Endothelial cell of umbilical vein (primary cell): ENCODE measurements at regions not wholly inside any gene's neighbourhood (a gene's known extent, or its start where the extent isn't known, plus 50 kb on each side); places are given as distances from the start of the nearest gene placed in this dataset.

Source experiments
- BruUV-seq: library from RNA; stranded (reverse); fragments of 400-500 nt; replicated peaks from 2 replicates; lab custom pipeline; 2021; lab: Mats Ljungman, UMichigan
- CTCF ChIA-PET: fragments of 300-600, 350-600 bp; sonication (Branson Sonifier 250); formaldehyde crosslinking; loops from one replicate; lab custom pipeline; 2021; ENCODE audit warnings: antibody characterized with exemption, inconsistent platforms; lab: Charles Lee
- POLR2A ChIA-PET: fragments of 300-600, 350-600 bp; sonication (Branson Sonifier 250); formaldehyde crosslinking; loops from one replicate; lab custom pipeline; 2021; ENCODE audit warnings: antibody characterized with exemption, inconsistent platforms; lab: Charles Lee
- DNase-seq: peaks from one replicate; pipeline ENCODE4 v3.0.0-alpha.2; 2011; ENCODE audit warnings: low read depth, low spot score
- FAIRE-seq: peaks from 2 replicates; lab custom pipeline; 2011; peaks lifted over from hg19 to GRCh38; lab: Jason Lieb, UNC
- H2AFZ ChIP-seq: 2 replicates; pipeline ENCODE4 v1.6.0; 2012; ENCODE audit warnings: low read depth, low read length, control low read depth, inconsistent platforms
- H3K27ac ChIP-seq: 2 replicates; pipeline ENCODE4 v1.5.1; 2011; ENCODE audit warnings: low read depth, mild to moderate bottlenecking, control low read depth, low read length, moderate library complexity; ENCODE audit not compliant: insufficient read depth
- H3K27me3 ChIP-seq, 2 experiments: 2 replicates each; pipeline versions ENCODE4 v1.6.0 to v1.6.1; 2011; ENCODE audit warnings: low read length in 2 of 2, mixed read lengths in 1 of 2; ENCODE audit not compliant: control insufficient read depth in 2 of 2, insufficient read depth in 2 of 2
- H3K36me3 ChIP-seq, 2 experiments: 2 replicates in 1 of 2; 3 replicates in 1 of 2; pipeline ENCODE4 v1.5.1; 2011; ENCODE audit warnings: low read length in 2 of 2, mild to moderate bottlenecking in 1 of 2, moderate library complexity in 1 of 2; ENCODE audit not compliant: control insufficient read depth in 2 of 2, insufficient read depth in 2 of 2; ENCODE audit errors: extremely low read depth in 1 of 2
- H3K4me1 ChIP-seq: 3 replicates; pipeline ENCODE4 v1.5.1; 2011; ENCODE audit warnings: mild to moderate bottlenecking, low read length; ENCODE audit not compliant: control insufficient read depth, insufficient read depth; ENCODE audit errors: extremely low read depth
- H3K4me2 ChIP-seq: 2 replicates; pipeline ENCODE4 v1.6.1; 2011; ENCODE audit warnings: low read length, control low read depth, mixed read lengths; ENCODE audit not compliant: insufficient read depth
- H3K4me3 ChIP-seq, 3 experiments: fragments of 200-600 bp in 1 of 3; sonication (generic), shearing (Covaris generic) in 1 of 3; replicated peaks in 1 of 3; 2 replicates each; pipeline ENCODE4 v1.5.1; 2011 to 2016; ENCODE audit warnings: control low read depth in 3 of 3, low read length in 3 of 3, mild to moderate bottlenecking in 2 of 3, inconsistent platforms in 1 of 3, low read depth in 1 of 3, moderate library complexity in 1 of 3; ENCODE audit not compliant: insufficient read depth in 1 of 3
- H3K79me2 ChIP-seq: 2 replicates; pipeline ENCODE4 v1.6.0; 2012; ENCODE audit warnings: low read length, inconsistent platforms; ENCODE audit not compliant: control insufficient read depth, insufficient read depth
- H3K9ac ChIP-seq: replicated peaks from 2 replicates; pipeline ENCODE3; 2011; ENCODE audit warnings: low read length, control low read depth; ENCODE audit not compliant: insufficient read depth; ENCODE audit errors: extremely low read depth
- H3K9me1 ChIP-seq: replicated peaks from 3 replicates; pipeline ENCODE4 v1.6.0; 2011; ENCODE audit warnings: mild to moderate bottlenecking, low read length; ENCODE audit not compliant: control insufficient read depth, insufficient read depth; ENCODE audit errors: extremely low read depth
- H3K9me3 ChIP-seq: replicated peaks from 2 replicates; pipeline ENCODE4 v1.5.1; 2012; ENCODE audit warnings: low read length, inconsistent platforms; ENCODE audit not compliant: control insufficient read depth, insufficient read depth
- H4K20me1 ChIP-seq: replicated peaks from 2 replicates; pipeline ENCODE3; 2011; ENCODE audit warnings: mild to moderate bottlenecking, low read length; ENCODE audit not compliant: control insufficient read depth, insufficient read depth; ENCODE audit errors: extremely low read depth
- CTCF ChIP-seq, 2 donors: IDR thresholded peaks; 1 replicate in 1 of 2; 2 replicates in 1 of 2; pipeline ENCODE4 v1.5.1; 2011; ENCODE audit warnings: low read length in 2 of 2, mild to moderate bottlenecking in 2 of 2, moderate library complexity in 2 of 2, control low read depth in 1 of 2, inconsistent platforms in 1 of 2, low read depth in 1 of 2; ENCODE audit not compliant: insufficient read depth in 1 of 2; ENCODE audit errors: extremely low read depth in 1 of 2
- EZH2 ChIP-seq: IDR thresholded peaks from 2 replicates; pipeline ENCODE4 v1.6.1; 2012; ENCODE audit warnings: borderline replicate concordance, low read depth, mild to moderate bottlenecking, moderate library complexity, low read length, inconsistent platforms; ENCODE audit not compliant: severe bottlenecking
- FOS ChIP-seq: IDR thresholded peaks from 2 replicates; pipeline ENCODE4 v1.6.1; 2011; ENCODE audit warnings: mild to moderate bottlenecking, low read length, moderate library complexity, borderline replicate concordance; ENCODE audit not compliant: insufficient read depth
- GATA2 ChIP-seq: IDR thresholded peaks from 2 replicates; pipeline ENCODE4 v1.7.0; 2011; ENCODE audit warnings: low read depth, mild to moderate bottlenecking, moderate library complexity, mixed read lengths, low read length; ENCODE audit not compliant: insufficient read length, insufficient read depth
- JUN ChIP-seq: IDR thresholded peaks from 2 replicates; pipeline ENCODE4 v1.6.1; 2011; ENCODE audit warnings: borderline replicate concordance, low read depth; ENCODE audit not compliant: insufficient read length, insufficient read depth
- MAX ChIP-seq: IDR thresholded peaks from 2 replicates; pipeline ENCODE4 v1.6.1; 2011; ENCODE audit not compliant: insufficient read depth, insufficient read length
- MYC ChIP-seq: IDR thresholded peaks from one replicate; pipeline ENCODE4 v1.6.1; 2011; ENCODE audit warnings: mild to moderate bottlenecking, low read depth, low read length
- POLR2A ChIP-seq: IDR thresholded peaks from 2 replicates; pipeline ENCODE4 v1.6.1; 2012; ENCODE audit warnings: low read depth, mild to moderate bottlenecking, control low read depth, low read length
- POLR2AphosphoS5 ChIP-seq: IDR thresholded peaks from 2 replicates; pipeline ENCODE4 v1.6.1; 2012; ENCODE audit warnings: low read depth, mild to moderate bottlenecking, control low read depth, low read length, moderate library complexity; ENCODE audit not compliant: insufficient read depth
- dilution Hi-C: fragments of 300-500 bp; cut with MboI; formaldehyde crosslinking; loops from one replicate; pipeline ENCODE4 v1.15.0; 2019; ENCODE audit warnings: low sequenced_read_pairs; ENCODE audit not compliant: extremely low pct_ligation_motif_present
- intact Hi-C: fragments of 100-400 bp; cut with micrococcal nuclease; formaldehyde crosslinking; loops from one replicate; pipeline ENCODE4 v1.10.0; 2022

- Histone ChIP-seq H3K4me2 (no peak overlapping the region), H3K9ac (no peak overlapping the region), H3K27ac (no peak overlapping the region), H3K9me1 (no peaks in the 10 kb centered on the region), H3K27me3 (no peaks in the 10 kb centered on the region), H3K79me2 (no peaks in the 10 kb centered on the region), H3K36me3 (no peaks in the 10 kb centered on the region), H3K4me3 (no peak overlapping the region), H3K9me3 (no peaks in the 10 kb centered on the region), H2AFZ (no peak overlapping the region), H3K4me1 (no peaks in the 10 kb centered on the region), H4K20me1 (no peaks in the 10 kb centered on the region)
- peak; percentile 47 for DNase-seq
- POLR2A ChIA-PET: no interaction called here
- BruUV-seq: no TSS peak
- CTCF ChIA-PET: interaction anchor here (0.6 kb wide), 1 partner anchor 315 kb away, joined by 3 read pairs; no protein-coding TSS in a partner anchor
- intact Hi-C loops (loop anchor here (1.0 kb wide), 2 partner anchors 802 to 955 kb away; partner anchors contain the start of gene ALCAM), dilution Hi-C loops (no loop called here)
- TF ChIP-seq CTCF (IDR thresholded peaks at IDR 0.05; ENCODE audit: extremely low read depth in 1 of 2, insufficient read depth in 1 of 2, low read depth in 1 of 2, low read length in 2 of 2) (peak; percentile 45 to 52), POLR2A (no peak), MAX (no peak)
- FAIRE-seq: no peak
These were observed 802.6 kb upstream of the ALCAM start for GRCh38 chr3:104564045-104564643.

GRCh38 chr3:104566054-104566453, 800.7 kb upstream of the ALCAM start:
- ChIA-PET CTCF (no interaction called here), POLR2A (no interaction called here)
- H3K9me3 ChIP-seq: no peaks in the 10 kb centered on the region
- TF ChIP-seq POLR2A (no peak), JUN (no peak), GATA2 (no peak), MYC (no peak), POLR2AphosphoS5 (no peak), FOS (no peak), MAX (no peak), EZH2 (no peak), CTCF (IDR thresholded peaks at IDR 0.05; ENCODE audit: extremely low read depth in 1 of 2, insufficient read depth in 1 of 2, low read depth in 1 of 2, low read length in 2 of 2) (no peak)
- no peak overlapping the region for H2AFZ ChIP-seq
- no peak overlapping the region for H3K27ac ChIP-seq
- no peak overlapping the region for H3K9ac ChIP-seq
- intact Hi-C loops (no loop called here), dilution Hi-C loops (no loop called here)
- H3K27me3 ChIP-seq: no peaks in the 10 kb centered on the region
- H3K9me1 ChIP-seq: no peaks in the 10 kb centered on the region
- H3K4me2 ChIP-seq: no peak overlapping the region
- H3K79me2 ChIP-seq: no peaks in the 10 kb centered on the region
- FAIRE-seq (no peak), DNase-seq (no peak)
- H3K4me3 ChIP-seq: no peak overlapping the region
- no peaks in the 10 kb centered on the region for H3K4me1 ChIP-seq
- no peaks in the 10 kb centered on the region for H4K20me1 ChIP-seq
- H3K36me3 ChIP-seq: no peaks in the 10 kb centered on the region
- no TSS peak for BruUV-seq
